ENCODE measurements at regions not wholly inside any gene's neighbourhood (a gene's known extent, or its start where the extent isn't known, plus 50 kb on each side); places are given as distances from the start of the nearest gene placed in this dataset.

DNA sequence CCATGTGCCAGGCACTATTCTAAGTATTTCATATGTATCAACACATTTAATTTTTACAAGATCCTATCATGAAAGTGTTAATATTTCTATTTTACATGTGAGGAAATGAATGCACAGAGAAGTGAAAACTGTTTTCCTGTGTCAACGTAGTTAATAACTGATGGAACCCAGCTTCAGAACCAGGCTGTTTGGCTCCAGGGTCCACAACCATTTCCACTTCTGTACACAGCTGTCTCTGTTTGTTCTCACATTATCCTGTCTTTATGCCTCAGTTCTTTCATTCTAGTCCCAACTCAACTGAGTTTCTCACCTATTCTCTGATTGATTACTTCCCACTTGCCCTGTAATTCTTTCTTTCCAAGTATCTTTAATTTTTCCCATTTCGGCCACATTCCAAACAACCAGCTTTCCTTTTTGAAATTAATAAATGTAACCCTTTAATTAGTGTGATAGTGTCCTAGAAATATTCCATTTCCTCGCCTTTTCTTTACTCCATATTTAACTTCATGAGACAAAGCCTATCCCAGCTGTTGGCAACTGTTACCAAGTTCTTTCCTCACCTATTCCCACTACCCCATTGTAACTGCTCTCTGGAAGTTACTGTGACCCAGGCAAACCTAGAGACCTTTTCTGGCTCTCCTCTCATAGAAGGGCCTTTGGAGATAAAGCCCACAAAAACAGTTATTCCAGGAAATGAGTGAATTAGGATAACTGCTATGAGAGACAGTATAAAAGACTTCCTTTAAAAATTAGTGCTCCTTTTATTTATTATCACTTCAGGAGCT lies 218.7 kb downstream of the RASSF9 start:
- DNase-seq (ENCODE audit: low spot score): no peak
- TF ChIP-seq, protein P1, sequence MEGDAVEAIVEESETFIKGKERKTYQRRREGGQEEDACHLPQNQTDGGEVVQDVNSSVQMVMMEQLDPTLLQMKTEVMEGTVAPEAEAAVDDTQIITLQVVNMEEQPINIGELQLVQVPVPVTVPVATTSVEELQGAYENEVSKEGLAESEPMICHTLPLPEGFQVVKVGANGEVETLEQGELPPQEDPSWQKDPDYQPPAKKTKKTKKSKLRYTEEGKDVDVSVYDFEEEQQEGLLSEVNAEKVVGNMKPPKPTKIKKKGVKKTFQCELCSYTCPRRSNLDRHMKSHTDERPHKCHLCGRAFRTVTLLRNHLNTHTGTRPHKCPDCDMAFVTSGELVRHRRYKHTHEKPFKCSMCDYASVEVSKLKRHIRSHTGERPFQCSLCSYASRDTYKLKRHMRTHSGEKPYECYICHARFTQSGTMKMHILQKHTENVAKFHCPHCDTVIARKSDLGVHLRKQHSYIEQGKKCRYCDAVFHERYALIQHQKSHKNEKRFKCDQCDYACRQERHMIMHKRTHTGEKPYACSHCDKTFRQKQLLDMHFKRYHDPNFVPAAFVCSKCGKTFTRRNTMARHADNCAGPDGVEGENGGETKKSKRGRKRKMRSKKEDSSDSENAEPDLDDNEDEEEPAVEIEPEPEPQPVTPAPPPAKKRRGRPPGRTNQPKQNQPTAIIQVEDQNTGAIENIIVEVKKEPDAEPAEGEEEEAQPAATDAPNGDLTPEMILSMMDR (IDR thresholded peaks at IDR 0.05; ENCODE audit: unreplicated experiment): no peak
- no peaks in the 10 kb centered on the region for H3K36me3 Mint-ChIP-seq (ENCODE audit: low read depth, unreplicated experiment)
- H3K27ac Mint-ChIP-seq (ENCODE audit: unreplicated experiment): no peak overlapping the region
- H3K9me3 Mint-ChIP-seq (ENCODE audit: unreplicated experiment): no peaks in the 10 kb centered on the region
- H3K4me1 Mint-ChIP-seq (ENCODE audit: unreplicated experiment): peaks cover 3% of the 10 kb centered on the region
- no peaks in the 10 kb centered on the region for H3K27me3 Mint-ChIP-seq (ENCODE audit: unreplicated experiment)
- no peak overlapping the region for H3K4me3 Mint-ChIP-seq (ENCODE audit: unreplicated experiment)

DNA sequence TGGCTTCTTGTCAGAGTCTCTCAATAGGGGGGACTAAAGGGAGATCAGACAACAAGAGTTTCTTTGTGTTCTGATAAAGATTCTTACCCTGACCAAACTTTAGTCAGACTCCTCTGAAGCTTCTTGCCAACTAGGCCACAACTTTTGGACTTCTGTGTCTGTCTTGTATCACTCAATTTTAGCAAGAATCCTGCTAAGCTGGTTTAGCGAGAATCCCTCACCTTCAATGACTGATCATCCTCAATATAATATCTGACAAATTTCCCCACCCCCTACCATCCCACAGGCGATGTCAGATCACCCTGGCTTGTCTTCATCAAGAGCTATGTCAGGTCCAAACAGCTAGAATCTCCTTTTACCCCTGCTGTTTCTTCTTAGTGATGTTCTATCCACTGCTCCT lies 215.2 kb downstream of the RASSF9 start:
- no peak for DNase-seq (ENCODE audit: low spot score)
- no peaks in the 10 kb centered on the region for H3K9me3 Mint-ChIP-seq (ENCODE audit: unreplicated experiment)
- no peak overlapping the region for H3K27ac Mint-ChIP-seq (ENCODE audit: unreplicated experiment)
- H3K4me1 Mint-ChIP-seq (ENCODE audit: unreplicated experiment): peaks cover 3% of the 10 kb centered on the region
- H3K4me3 Mint-ChIP-seq (ENCODE audit: unreplicated experiment): no peak overlapping the region
- TF ChIP-seq, protein P1 (IDR thresholded peaks at IDR 0.05; ENCODE audit: unreplicated experiment): no peak
- H3K36me3 Mint-ChIP-seq (ENCODE audit: low read depth, unreplicated experiment): no peaks in the 10 kb centered on the region
- no peaks in the 10 kb centered on the region for H3K27me3 Mint-ChIP-seq (ENCODE audit: unreplicated experiment)

DNA sequence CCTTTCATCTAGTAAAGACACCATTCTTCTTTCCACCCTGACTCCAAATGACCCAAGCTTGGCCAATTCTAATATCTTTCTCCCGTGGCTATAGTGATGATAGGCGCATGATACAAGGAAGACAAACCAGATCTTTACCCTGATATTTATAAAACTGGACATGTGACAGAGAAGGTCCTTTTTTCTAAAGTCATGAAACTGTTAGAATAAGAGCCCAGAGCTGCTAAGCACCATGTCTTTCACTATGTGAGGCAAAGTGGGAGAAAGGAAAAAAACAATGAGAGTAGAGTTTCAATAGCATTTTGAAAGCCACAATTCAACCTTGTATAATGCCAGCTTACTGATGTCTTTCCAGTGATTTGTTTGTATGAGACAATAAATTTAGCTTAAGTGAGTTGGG lies 212.4 kb downstream of the RASSF9 start:
- peaks cover 3% of the 10 kb centered on the region for H3K4me1 Mint-ChIP-seq (ENCODE audit: unreplicated experiment)
- no peaks in the 10 kb centered on the region for H3K9me3 Mint-ChIP-seq (ENCODE audit: unreplicated experiment)
- no peak overlapping the region for H3K27ac Mint-ChIP-seq (ENCODE audit: unreplicated experiment)
- no peak for DNase-seq (ENCODE audit: low spot score)
- no peaks in the 10 kb centered on the region for H3K36me3 Mint-ChIP-seq (ENCODE audit: low read depth, unreplicated experiment)
- H3K27me3 Mint-ChIP-seq (ENCODE audit: unreplicated experiment): no peaks in the 10 kb centered on the region
- H3K4me3 Mint-ChIP-seq (ENCODE audit: unreplicated experiment): no peak overlapping the region
- TF ChIP-seq, protein P1 (IDR thresholded peaks at IDR 0.05; ENCODE audit: unreplicated experiment): no peak

DNA sequence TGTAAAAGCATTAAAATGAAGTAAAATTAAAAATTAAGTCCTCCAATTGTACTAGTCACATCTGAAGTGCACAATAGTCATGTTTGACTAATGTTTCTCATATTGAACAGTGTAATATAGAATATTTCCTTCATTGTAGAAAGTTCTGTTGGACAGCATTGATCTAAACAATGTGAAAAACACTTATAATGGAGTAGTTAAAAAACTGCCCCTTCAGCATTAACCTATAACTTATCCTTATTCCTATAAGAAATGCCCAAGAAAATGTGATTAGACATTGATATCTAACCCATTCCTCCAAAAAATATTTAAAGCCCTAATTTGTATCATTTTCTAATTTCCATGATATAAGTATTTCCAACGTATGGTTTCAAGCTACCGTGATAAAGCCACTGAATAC lies 210.7 kb downstream of the RASSF9 start:
- Mint-ChIP-seq H3K9me3 (ENCODE audit: unreplicated experiment) (no peaks in the 10 kb centered on the region), H3K4me1 (ENCODE audit: unreplicated experiment) (peaks cover 3% of the 10 kb centered on the region), H3K27ac (ENCODE audit: unreplicated experiment) (no peak overlapping the region), H3K4me3 (ENCODE audit: unreplicated experiment) (no peak overlapping the region), H3K36me3 (ENCODE audit: low read depth, unreplicated experiment) (no peaks in the 10 kb centered on the region), H3K27me3 (ENCODE audit: unreplicated experiment) (no peaks in the 10 kb centered on the region)
- no peak for DNase-seq (ENCODE audit: low spot score)
- TF ChIP-seq, protein P1 (IDR thresholded peaks at IDR 0.05; ENCODE audit: unreplicated experiment): no peak

DNA sequence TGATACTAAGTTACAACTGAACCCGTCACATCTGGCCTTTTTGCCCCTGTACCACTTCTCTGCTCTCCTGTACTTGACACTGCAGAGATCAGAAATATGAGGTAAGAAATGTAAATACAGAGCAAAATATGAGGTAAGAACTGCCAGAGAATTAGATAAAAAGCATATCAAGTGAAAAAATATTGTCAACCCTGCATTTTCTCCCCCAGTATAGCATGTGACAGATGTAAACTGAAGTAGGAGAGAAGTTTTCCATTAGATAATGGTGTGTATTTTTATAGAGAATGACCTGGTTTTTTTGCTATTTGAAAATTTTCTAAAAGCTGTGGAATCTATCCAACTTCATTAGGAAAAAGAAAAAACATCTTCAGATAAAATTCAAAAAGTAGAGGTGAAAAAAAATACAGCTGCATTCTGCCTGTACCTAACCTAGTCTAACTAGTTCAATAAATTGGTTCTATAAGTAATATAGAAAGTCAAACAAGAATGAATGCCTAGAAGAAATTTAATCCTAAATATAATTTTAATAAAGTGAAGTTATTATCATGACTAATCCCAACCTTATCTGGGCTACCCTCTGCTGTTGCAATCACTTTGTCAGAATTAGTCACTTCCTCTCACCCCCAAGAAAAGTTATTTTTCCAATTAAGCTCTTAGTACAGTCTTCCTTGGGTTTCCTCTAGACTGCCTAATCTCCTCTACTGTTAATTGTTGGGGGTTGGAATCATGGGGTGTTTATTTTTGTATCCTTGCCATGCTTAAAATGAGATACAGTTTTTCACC lies 210.0 kb downstream of the RASSF9 start:
- Mint-ChIP-seq H3K27ac (ENCODE audit: unreplicated experiment) (no peak overlapping the region), H3K4me3 (ENCODE audit: unreplicated experiment) (no peak overlapping the region)
- DNase-seq (ENCODE audit: low spot score): no peak

More for the DNA sequence above, 210.0 kb downstream of the RASSF9 start:
- Mint-ChIP-seq H3K4me1 (ENCODE audit: unreplicated experiment) (peaks cover 3% of the 10 kb centered on the region), H3K27me3 (ENCODE audit: unreplicated experiment) (no peaks in the 10 kb centered on the region), H3K36me3 (ENCODE audit: low read depth, unreplicated experiment) (no peaks in the 10 kb centered on the region), H3K9me3 (ENCODE audit: unreplicated experiment) (no peaks in the 10 kb centered on the region)
- TF ChIP-seq, protein P1 (IDR thresholded peaks at IDR 0.05; ENCODE audit: unreplicated experiment): no peak
